Epithelial cell of prostate (primary cell): ENCODE measurements at regions not wholly inside any gene's neighbourhood (a gene's known extent, or its start where the extent isn't known, plus 50 kb on each side); places are given as distances from the start of the nearest gene placed in this dataset.

ENCODE experiments used
- DNase-seq: peaks from one replicate; pipeline ENCODE4 v3.0.0-alpha.2; 2011; ENCODE audit warnings: low read depth, low spot score
- H3K27ac ChIP-seq: fragments of 450-650 bp; 2 replicates; pipeline ENCODE4 v1.5.1; 2017; ENCODE audit warnings: mild to moderate bottlenecking

DNA sequence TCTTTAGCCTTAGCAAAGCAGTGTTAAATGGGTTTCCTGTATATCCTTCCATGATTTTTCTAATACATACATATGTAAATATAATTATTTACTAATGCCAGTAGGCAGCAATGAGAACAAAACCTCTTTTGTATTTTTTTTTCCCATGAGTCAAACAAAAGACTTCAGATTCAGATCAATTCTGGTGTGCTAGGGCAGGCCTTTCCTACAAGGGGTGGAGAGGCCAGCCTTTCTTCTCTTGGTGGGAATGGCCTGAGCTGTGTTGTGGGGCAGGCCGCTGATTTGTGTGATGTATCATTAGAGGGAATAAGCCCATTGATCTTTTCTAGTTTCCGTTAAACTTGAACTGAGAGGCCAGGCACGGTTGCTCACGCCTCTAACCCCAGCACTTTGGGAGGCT, 115.5 kb upstream of the DMRT1 start:
- no peak overlapping the region for H3K27ac ChIP-seq
- DNase-seq: no peak

DNA sequence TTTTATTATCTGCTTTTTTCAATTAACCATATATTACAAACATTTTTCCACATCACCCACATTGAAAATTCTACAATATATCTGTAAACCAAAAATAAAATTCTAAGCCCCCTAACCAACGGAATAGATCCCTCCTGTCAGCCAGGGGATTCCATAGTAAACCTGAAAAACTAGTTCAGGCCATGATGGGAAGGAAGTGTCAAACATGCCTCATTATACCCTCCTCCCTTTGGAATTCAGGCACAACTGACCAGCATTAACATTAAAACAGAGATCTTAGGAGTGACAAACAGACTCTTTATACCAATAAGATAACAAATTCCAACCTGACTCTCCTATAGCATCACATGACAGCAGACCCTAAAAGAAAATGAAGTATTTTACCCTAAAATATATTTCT, 113.7 kb upstream of the DMRT1 start:
- no peak for DNase-seq

GRCh38 chr9:728535-728934, 113.0 kb upstream of the DMRT1 start:
- H3K27ac ChIP-seq: peak overlapping the region; percentile 46
- no peak for DNase-seq

More for the DNA sequence above, 113.7 kb upstream of the DMRT1 start:
- H3K27ac ChIP-seq: peak overlapping the region; percentile 46

GRCh38 chr9:731474-731873, 110.0 kb upstream of the DMRT1 start:
- no peak for DNase-seq
- H3K27ac ChIP-seq: no peak overlapping the region

DNA sequence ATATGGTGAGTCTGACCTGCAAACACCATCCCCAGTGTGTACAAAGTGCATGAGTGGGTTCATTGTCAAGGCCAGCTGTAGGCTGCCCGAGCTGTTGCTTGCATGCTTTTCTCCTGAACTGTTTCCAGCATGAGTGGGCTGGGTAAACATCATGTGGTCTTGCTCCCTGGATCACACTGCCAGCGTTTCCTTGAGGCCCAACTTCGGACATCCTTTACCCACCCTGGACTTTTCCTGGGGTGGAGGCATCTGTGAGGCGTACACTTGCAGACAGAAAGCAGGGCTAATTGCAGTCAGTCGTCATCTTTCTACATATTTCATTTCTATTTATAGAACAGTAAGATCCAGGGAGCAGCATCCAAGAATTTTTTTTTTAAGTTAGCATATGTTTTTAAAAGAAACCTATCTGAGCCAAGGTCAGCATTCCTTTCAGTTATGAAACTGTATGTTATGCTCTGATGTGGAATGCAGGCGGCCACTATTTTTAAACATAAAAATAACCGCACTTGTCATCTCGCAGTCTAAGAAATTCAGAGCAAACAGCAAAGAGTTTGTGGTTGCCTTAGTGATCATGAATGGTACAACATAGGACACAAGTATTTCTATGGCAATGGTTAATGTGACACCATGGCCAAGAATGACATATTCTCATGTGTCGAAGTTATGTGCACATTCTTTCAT, 106.5 kb upstream of the DMRT1 start:
- peak overlapping the region; percentile 1 for H3K27ac ChIP-seq
- no peak for DNase-seq

GRCh38 chr9:737400-738120, 103.9 kb upstream of the DMRT1 start:
- no peak for DNase-seq
- peak overlapping the region; percentile 82 for H3K27ac ChIP-seq

DNA sequence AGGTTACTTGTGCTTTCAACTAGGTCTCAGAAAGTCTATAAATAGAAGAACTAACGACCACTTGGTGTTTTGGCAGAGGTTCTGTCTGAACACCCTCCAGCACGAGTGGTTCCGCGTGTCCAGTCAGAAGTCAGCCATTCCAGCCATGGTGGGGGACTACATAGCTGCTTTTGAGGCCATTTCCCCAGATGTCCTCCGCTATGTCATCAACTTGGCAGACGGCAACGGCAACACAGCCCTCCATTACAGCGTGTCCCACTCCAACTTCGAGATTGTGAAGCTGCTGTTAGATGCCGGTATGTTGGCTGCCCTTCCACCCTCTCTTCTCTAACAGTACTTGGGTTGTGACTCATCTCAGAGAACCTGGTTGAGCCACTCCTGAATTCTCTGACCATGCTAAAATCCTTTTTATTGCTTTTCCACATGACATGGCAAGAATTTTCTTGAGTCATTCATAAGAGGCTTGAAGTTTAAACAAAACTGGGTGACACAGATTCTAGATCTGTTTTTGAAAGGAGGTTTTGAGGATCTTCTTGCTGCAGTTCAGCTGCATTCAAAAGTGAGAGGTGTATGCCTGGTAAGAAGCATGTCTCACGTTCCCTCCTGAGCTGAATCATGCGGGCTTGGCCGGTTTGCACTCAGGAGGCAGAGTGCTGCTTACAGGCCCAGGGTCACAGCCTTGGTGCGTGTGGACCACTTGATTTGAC, 103.1 kb upstream of the DMRT1 start:
- peak; percentile 86 for DNase-seq

DNA sequence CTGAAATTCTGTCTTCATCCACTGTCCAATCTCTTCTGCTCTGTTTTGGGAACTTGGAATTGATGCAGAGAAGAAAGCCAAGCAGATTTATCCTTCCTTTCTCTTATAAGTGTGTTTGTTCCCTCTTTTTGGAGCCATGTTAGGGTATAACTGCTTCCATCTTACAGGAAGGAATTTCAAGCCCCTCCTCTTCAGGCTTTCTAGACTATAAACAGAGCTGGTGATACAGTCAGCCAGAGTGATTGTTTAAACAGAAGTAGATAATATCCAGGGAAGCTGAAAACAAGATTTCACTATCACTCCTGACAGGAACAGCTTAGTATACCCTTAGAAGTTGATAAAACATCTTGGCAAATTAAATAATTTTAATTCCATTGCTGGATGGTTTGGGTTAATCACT, 102.1 kb upstream of the DMRT1 start:
- no peak for DNase-seq
- H3K27ac ChIP-seq: peak overlapping the region; percentile 82

More for the DNA sequence above, 103.1 kb upstream of the DMRT1 start:
- H3K27ac ChIP-seq: peak overlapping the region; percentile 82

DNA sequence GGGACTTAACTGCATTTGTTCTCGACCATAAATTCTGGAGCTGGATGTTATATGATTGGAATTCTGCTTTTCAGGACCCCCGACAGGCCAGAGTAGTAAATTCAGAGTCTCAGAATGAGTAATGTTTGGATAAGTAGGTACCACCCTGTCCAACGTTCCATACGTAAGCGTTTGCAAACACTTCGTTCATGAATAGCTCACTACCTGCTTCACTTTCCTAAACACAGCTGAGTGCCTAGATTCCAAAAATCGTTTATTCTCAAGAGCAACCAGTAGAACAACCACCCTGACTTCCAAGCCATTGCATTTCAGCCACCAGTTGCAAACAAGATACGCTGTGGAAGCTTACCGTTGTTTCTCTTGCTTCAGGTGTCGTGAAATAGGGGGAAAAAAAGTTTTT, 101.3 kb upstream of the DMRT1 start:
- no peak overlapping the region for H3K27ac ChIP-seq
- no peak for DNase-seq

DNA sequence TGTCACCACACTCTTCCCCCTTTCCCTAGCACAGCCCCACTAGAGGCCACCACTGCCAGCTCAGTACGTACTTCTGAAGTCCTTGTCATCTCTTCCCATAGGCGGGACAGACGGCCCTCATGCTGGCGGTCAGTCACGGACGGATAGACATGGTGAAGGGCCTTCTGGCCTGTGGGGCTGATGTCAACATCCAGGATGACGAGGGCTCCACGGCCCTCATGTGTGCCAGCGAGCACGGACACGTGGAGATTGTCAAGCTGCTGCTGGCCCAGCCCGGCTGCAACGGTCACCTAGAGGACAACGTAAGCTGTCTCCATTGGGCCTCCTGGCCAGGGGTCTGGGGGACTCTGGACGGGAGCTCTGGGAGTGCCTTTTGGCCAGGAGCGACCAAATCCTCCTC, 99.4 kb upstream of the DMRT1 start:
- H3K27ac ChIP-seq: no peak overlapping the region

GRCh38 chr9:742914-743589, 98.4 kb upstream of the DMRT1 start:
- DNase-seq: no peak
- H3K27ac ChIP-seq: no peak overlapping the region

More for the DNA sequence above, 99.4 kb upstream of the DMRT1 start:
- DNase-seq: no peak

DNA sequence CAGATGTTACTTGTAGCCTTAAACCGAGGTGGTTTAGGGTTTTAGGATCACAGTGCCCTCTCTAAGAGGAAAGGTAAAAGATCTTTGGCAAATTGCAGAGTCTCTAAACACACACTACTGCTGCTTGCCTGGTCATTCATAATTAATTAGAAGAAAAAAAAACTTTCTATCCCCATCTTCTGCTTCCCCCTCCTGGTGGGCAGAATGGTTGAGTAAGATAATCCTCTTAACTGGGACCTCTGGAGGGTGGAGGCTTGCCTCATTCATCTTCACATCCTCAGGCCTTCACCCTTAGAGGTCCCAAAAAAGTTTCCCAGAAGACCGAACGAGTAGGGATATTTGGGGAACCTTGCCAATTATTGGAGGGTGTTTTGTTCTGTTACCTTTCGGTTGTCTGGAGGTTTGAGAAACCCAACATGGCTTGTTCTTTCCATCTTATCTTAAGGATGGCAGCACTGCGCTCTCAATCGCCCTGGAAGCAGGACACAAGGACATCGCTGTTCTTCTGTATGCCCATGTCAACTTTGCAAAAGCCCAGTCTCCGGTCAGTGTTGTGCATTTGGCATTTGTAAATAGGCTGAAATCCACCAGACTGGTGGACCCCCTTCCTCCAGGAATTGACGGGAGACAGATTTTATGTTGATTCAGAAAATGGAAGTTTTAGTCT, 97.3 kb upstream of the DMRT1 start:
- H3K27ac ChIP-seq: no peak overlapping the region
- DNase-seq: no peak

GRCh38 chr9:744790-745484, 96.6 kb upstream of the DMRT1 start:
- DNase-seq: no peak
- peak overlapping the region; percentile 97 for H3K27ac ChIP-seq

- H3K27ac ChIP-seq: peak overlapping the region; percentile 97
- no peak for DNase-seq
These were observed 95.6 kb upstream of the DMRT1 start for GRCh38 chr9:745761-746380.

DNA sequence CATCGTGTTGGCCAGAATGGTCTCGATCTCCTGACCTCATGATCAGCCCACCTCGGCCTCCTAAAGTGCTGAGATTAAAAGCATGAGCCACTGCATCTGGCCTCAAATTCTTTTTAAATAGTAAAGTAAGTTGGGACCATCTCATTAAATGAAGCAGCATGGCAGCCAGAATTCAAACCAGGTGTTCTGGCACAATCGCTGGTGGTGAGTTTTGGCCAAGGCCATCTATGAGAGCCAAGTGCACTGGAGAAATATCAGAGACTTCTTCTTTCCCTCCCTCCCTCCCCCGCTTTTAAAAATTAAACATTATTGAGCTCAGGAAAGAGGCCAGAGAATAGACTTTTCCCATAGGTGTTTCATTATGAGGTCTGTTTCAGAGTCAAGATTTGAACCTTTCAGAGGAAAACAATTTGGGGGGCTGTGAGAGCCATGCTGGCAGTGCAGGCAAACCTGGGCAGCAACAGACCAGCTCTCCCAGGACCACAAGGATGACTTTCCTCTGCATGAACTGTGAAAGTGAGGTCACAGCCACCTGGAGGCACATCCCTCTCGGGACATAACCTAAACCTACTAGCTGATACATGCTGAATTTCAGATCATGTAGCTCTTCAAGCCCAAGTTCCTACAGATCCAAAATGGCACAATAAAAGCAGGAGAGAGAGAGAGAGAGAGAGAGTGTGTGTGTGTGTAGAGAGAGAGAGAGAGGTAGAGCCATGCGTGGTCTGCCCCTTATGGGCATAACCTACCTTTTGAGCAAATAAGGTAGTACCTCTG, 94.6 kb upstream of the DMRT1 start:
- DNase-seq: no peak
- peak overlapping the region; percentile 97 for H3K27ac ChIP-seq

- no peak for DNase-seq
- peak overlapping the region; percentile 97 for H3K27ac ChIP-seq
These were observed 93.9 kb upstream of the DMRT1 start for GRCh38 chr9:747567-747966.

- peak overlapping the region; percentile 97 for H3K27ac ChIP-seq
- DNase-seq: peak; percentile 73
These were observed 92.5 kb upstream of the DMRT1 start for GRCh38 chr9:748861-749497.

DNA sequence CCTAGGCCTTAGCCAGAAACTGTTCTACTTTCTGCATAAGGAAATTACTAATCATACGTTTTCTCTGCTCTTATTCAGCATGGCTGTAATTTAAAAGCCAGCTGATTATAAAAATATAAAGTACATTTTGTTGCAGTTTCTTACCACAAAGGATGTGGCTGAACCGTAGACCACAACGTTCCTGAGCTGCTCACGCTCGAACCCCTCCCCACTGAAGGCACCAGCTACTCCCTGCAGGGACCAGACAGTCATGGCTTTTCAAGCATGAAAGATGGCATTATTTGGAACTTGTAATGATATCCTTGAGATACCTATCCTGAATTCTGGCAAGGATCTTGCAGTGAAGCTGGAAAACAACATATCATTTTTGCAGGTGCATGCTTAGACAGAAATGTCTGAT, 91.8 kb upstream of the DMRT1 start:
- DNase-seq: no peak
- peak overlapping the region; percentile 97 for H3K27ac ChIP-seq
